ENCODE measurements at regions not wholly inside any gene's neighbourhood (a gene's known extent, or its start where the extent isn't known, plus 50 kb on each side); places are given as distances from the start of the nearest gene placed in this dataset.

GRCh38 chr4:79047316-79047715 lies 108.1 kb upstream of the PAQR3 start:
- H3K27me3 ChIP-seq (ENCODE audit: insufficient read depth, poor library complexity, severe bottlenecking), result no peaks in the 10 kb centered on the region
- no peak overlapping the region for H3K27ac ChIP-seq (replicated peaks)
- no peak overlapping the region for H3K4me3 ChIP-seq (replicated peaks; ENCODE audit: insufficient read depth, low read length)
- no peak for TF ChIP-seq SPI1 (IDR thresholded peaks at IDR 0.05; ENCODE audit: borderline replicate concordance, low read depth)
- no peak for TF ChIP-seq POLR2AphosphoS5 (IDR thresholded peaks at IDR 0.05; ENCODE audit: low read depth)
- no peak for TF ChIP-seq REST (IDR thresholded peaks at IDR 0.05; ENCODE audit: insufficient replicate concordance, low read depth)
- no peak for TF ChIP-seq CTCF (IDR thresholded peaks at IDR 0.05; ENCODE audit: insufficient read depth, low read length)
- no peak for TF ChIP-seq GABPA (IDR thresholded peaks at IDR 0.05; ENCODE audit: low read depth)
- DNase-seq (ENCODE audit: low read depth in 1 of 2, low spot score in 1 of 2), result no peak

- no peak for TF ChIP-seq CTCF (IDR thresholded peaks at IDR 0.05; ENCODE audit: insufficient read depth, low read length)
- TF ChIP-seq GABPA (IDR thresholded peaks at IDR 0.05; ENCODE audit: low read depth), result no peak
- no peak for TF ChIP-seq REST (IDR thresholded peaks at IDR 0.05; ENCODE audit: insufficient replicate concordance, low read depth)
- TF ChIP-seq SPI1 (IDR thresholded peaks at IDR 0.05; ENCODE audit: borderline replicate concordance, low read depth), result no peak
- TF ChIP-seq POLR2AphosphoS5 (IDR thresholded peaks at IDR 0.05; ENCODE audit: low read depth), result no peak
- Histone ChIP-seq H3K27me3 (ENCODE audit: insufficient read depth, poor library complexity, severe bottlenecking) (no peaks in the 10 kb centered on the region), H3K27ac (replicated peaks) (no peak overlapping the region), H3K4me3 (replicated peaks; ENCODE audit: insufficient read depth, low read length) (no peak overlapping the region)
- DNase-seq (ENCODE audit: low read depth in 1 of 2, low spot score in 1 of 2), result no peak
Measured at GRCh38 chr4:79046016-79046592, 106.9 kb upstream of the PAQR3 start.

GRCh38 chr4:79044141-79044659 lies 105.0 kb upstream of the PAQR3 start:
- no peak for TF ChIP-seq SPI1 (IDR thresholded peaks at IDR 0.05; ENCODE audit: borderline replicate concordance, low read depth)
- no peak for DNase-seq (ENCODE audit: low read depth in 1 of 2, low spot score in 1 of 2)
- H3K27me3 ChIP-seq (ENCODE audit: insufficient read depth, poor library complexity, severe bottlenecking), result no peaks in the 10 kb centered on the region
- H3K4me3 ChIP-seq (replicated peaks; ENCODE audit: insufficient read depth, low read length), result no peak overlapping the region
- no peak overlapping the region for H3K27ac ChIP-seq (replicated peaks)

GRCh38 chr4:79043138-79043537 lies 103.9 kb upstream of the PAQR3 start:
- no peak for DNase-seq (ENCODE audit: low read depth in 1 of 2, low spot score in 1 of 2)
- Histone ChIP-seq H3K27ac (replicated peaks) (no peak overlapping the region), H3K4me3 (replicated peaks; ENCODE audit: insufficient read depth, low read length) (no peak overlapping the region), H3K27me3 (ENCODE audit: insufficient read depth, poor library complexity, severe bottlenecking) (no peaks in the 10 kb centered on the region)
- TF ChIP-seq GABPA (IDR thresholded peaks at IDR 0.05; ENCODE audit: low read depth) (no peak), SPI1 (IDR thresholded peaks at IDR 0.05; ENCODE audit: borderline replicate concordance, low read depth) (no peak), CTCF (IDR thresholded peaks at IDR 0.05; ENCODE audit: insufficient read depth, low read length) (no peak), POLR2AphosphoS5 (IDR thresholded peaks at IDR 0.05; ENCODE audit: low read depth) (no peak), REST (IDR thresholded peaks at IDR 0.05; ENCODE audit: insufficient replicate concordance, low read depth) (no peak)

Measured in HL-60 (cell line).